GM18526 (cell line): ENCODE measurements at regions not wholly inside any gene's neighbourhood (a gene's known extent, or its start where the extent isn't known, plus 50 kb on each side); places are given as distances from the start of the nearest gene placed in this dataset.

Experiments used
- POLR2A ChIP-seq: IDR thresholded peaks from 3 replicates; pipeline ENCODE4 v1.6.1; 2011; ENCODE audit not compliant: insufficient read length; ENCODE audit errors: extremely low read depth

DNA sequence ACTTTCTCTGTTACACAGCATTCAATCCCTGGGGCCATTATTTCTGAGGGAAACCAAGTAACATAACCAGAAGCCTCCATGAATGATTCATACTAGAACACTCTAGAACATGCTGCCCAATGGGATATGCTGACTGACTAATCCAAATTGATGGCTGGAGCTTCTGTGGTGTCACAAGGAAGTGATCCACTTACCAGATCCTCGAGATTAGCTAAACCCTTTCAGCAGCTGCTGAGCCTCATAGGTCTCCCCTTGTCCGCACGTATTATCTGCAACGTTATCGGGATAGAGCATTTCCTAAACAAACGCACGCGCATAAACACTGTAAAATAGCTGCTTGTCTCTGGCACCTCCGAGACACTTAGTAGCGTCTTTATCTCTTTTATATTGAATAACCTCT lies 61.2 kb upstream of the PROK2 start:
- TF ChIP-seq POLR2A, result no peak

DNA sequence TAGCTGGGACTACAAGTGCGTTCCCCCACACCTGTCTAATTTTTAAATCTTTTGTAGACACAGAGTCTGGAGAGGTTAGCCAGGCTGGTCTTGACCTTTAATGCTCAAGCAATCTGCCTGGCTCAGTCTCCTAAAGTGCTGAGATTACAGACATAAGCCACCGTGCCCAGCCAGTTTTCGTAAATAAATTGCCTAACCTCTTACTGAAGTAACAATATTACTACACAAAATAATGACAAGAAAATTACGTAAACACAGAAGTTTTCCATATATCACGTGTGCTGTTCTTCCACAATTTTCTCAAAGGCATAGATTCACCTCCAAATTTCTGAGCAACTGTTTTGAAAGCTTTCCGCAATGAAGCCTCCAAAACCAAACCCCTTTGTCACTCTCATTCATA lies 58.1 kb upstream of the PROK2 start:
- no peak for TF ChIP-seq POLR2A

DNA sequence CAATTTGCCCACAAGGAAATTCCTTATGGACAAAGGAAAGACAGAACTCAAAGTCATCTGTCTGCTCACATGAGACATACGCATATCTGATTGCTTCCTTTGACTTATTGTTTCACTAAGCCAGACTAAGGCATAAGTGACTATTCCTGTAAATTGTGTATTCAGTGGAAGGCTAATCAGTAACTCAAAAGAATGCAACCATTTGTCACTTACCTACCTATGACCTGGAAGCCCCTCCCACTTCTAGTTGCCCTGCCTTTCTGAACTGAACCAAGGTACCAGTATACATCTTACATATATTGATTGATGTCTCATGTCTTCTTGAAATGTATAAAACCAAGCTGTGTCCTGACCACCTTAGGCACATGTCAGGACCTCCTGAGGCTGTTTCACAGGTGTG lies 53.5 kb upstream of the PROK2 start:
- TF ChIP-seq POLR2A, result no peak
